ENCODE measurements at regions not wholly inside any gene's neighbourhood (a gene's known extent, or its start where the extent isn't known, plus 50 kb on each side); places are given as distances from the start of the nearest gene placed in this dataset.

DNA sequence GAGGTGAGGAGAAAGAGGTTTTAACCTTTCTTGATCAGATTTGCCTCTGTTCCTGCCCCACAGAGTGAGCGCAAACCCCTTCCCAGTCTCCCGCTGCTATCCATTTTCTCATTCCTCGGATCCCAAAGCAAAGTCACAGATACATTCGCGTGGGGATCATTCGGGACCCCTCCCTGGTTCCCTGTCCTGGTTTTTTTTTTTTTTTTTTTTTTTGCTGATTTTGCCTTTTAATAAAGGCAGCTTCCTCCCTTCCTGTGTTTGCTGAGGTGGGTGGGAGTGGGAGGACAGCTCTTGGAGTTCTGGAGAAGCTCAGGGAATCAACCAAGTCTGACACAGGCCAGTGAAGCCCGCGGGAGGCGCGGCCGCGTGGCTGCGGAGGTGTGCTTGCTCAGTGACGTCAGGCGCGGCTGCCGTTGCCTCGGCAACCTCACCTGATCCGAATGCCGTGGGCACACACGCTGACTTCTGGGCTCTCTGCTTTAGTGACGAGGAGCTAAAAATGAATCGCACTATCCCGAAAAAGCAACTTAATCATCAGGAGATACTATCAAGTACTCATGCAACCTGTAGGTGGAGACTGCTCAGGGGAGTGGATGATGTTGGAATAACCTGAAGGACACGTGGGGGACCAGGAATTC, 106.4 kb downstream of the TBX19 start:
- TF ChIP-seq POLR2A (IDR thresholded peaks at IDR 0.05; ENCODE audit: low read length) (no peak), GATA1 (IDR thresholded peaks at IDR 0.05; ENCODE audit: low read depth, low read length) (no peak)
